ENCODE measurements at regions not wholly inside any gene's neighbourhood (a gene's known extent, or its start where the extent isn't known, plus 50 kb on each side); places are given as distances from the start of the nearest gene placed in this dataset.

GRCh38 chr21:36554411-36555157 is 74.7 kb upstream of the CLDN14 start:
- TF ChIP-seq GABPB1 (CRISPR knock-in tag; IDR thresholded peaks at IDR 0.05) (no peak), NR2C2 (CRISPR knock-in tag; IDR thresholded peaks at IDR 0.05) (no peak), CBFB (CRISPR knock-in tag; IDR thresholded peaks at IDR 0.05; ENCODE audit: low read depth) (no peak), JUN (CRISPR knock-in tag; IDR thresholded peaks at IDR 0.05) (no peak), GTF2I (CRISPR knock-in tag; conservative IDR thresholded peaks at IDR 0.05) (no peak), AFF4 (CRISPR knock-in tag; IDR thresholded peaks at IDR 0.05; ENCODE audit: borderline replicate concordance) (no peak), FOXP1 (CRISPR knock-in tag; IDR thresholded peaks at IDR 0.05; ENCODE audit: borderline replicate concordance) (no peak), FOXJ3 (CRISPR knock-in tag; IDR thresholded peaks at IDR 0.05; ENCODE audit: borderline replicate concordance) (no peak), MLX (CRISPR knock-in tag; IDR thresholded peaks at IDR 0.05) (no peak)
- TF ChIP-seq, protein P1, sequence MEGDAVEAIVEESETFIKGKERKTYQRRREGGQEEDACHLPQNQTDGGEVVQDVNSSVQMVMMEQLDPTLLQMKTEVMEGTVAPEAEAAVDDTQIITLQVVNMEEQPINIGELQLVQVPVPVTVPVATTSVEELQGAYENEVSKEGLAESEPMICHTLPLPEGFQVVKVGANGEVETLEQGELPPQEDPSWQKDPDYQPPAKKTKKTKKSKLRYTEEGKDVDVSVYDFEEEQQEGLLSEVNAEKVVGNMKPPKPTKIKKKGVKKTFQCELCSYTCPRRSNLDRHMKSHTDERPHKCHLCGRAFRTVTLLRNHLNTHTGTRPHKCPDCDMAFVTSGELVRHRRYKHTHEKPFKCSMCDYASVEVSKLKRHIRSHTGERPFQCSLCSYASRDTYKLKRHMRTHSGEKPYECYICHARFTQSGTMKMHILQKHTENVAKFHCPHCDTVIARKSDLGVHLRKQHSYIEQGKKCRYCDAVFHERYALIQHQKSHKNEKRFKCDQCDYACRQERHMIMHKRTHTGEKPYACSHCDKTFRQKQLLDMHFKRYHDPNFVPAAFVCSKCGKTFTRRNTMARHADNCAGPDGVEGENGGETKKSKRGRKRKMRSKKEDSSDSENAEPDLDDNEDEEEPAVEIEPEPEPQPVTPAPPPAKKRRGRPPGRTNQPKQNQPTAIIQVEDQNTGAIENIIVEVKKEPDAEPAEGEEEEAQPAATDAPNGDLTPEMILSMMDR (IDR thresholded peaks at IDR 0.05): no peak

All from WTC11 (cell line).